Stomach (tissue), 8 donors: ENCODE measurements at regions not wholly inside any gene's neighbourhood (a gene's known extent, or its start where the extent isn't known, plus 50 kb on each side); places are given as distances from the start of the nearest gene placed in this dataset.

ENCODE experiments used
- DNase-seq, 2 donors: peaks; one replicate each; pipeline versions ENCODE4 v3.0.0 to v3.0.0-alpha.2; 2013 to 2019
- H3K27ac ChIP-seq, 5 donors: fragments of 200-600 bp in 4 of 5; sonication (generic) in 4 of 5; one replicate each; pipeline ENCODE4 v1.5.1; 2013 to 2019; ENCODE audit warnings: mild to moderate bottlenecking in 1 of 5, moderate library complexity in 1 of 5
- H3K27me3 ChIP-seq, 3 donors: fragments of 200-600 bp; sonication (generic); one replicate each; pipeline ENCODE4 v1.5.1; 2017 to 2019; ENCODE audit warnings: mixed run types in 1 of 3
- H3K36me3 ChIP-seq, 4 donors: fragments of 200-600 bp; sonication (generic); 1 replicate in 3 of 4; 2 replicates in 1 of 4; pipeline ENCODE4 v1.5.1; 2016 to 2019
- H3K4me1 ChIP-seq, 4 donors: fragments of 200-600 bp; sonication (generic); one replicate each; pipeline ENCODE4 v1.5.1; 2016 to 2019
- H3K4me3 ChIP-seq, 4 donors: fragments of 200-600 bp; sonication (generic) in 3 of 4; one replicate each; pipeline ENCODE4 v1.5.1; 2016 to 2019; ENCODE audit warnings: mild to moderate bottlenecking in 1 of 4
- H3K9me3 ChIP-seq, 4 donors: fragments of 200-600 bp; sonication (generic); one replicate each; pipeline ENCODE4 v1.5.1; 2016 to 2019
- EP300 ChIP-seq: sonication (generic); formaldehyde crosslinking; IDR thresholded peaks from one replicate; pipeline ENCODE4 v1.6.1; 2017; ENCODE audit warnings: antibody characterized with exemption
- POLR2A ChIP-seq, 4 donors: fragments of 450-650 bp; IDR thresholded peaks; one replicate each; pipeline ENCODE4 v1.6.1; 2016; ENCODE audit warnings: antibody characterized with exemption in 4 of 4, control low read depth in 2 of 4, mild to moderate bottlenecking in 1 of 4, moderate library complexity in 1 of 4
- POLR2AphosphoS5 ChIP-seq, 3 donors: sonication (generic); formaldehyde crosslinking; IDR thresholded peaks; one replicate each; pipeline ENCODE4 v1.6.1; 2016; ENCODE audit warnings: antibody characterized with exemption in 3 of 3
- WGBS, 5 donors: extraction: QIAGEN DNeasy Blood & Tissue Kit in 3 of 5; methylation state at CpG; one replicate each; pipeline versions ENCODE4 v1.1.5 to v1.1.7; 2013 to 2018; 5-methylcytosine and 5-hydroxymethylcytosine counted together
- intact Hi-C: fragments of 100-400 bp; cut with DNase I; formaldehyde crosslinking; loops from one replicate; pipeline ENCODE4 v1.15.1; 2023; ENCODE audit warnings: low total_unique reads
- TF ChIP-seq, protein P1 (sequence below), 7 experiments: fragments of 450-650 bp in 4 of 7; fragments of 200-600 bp in 3 of 7; sonication (generic) in 3 of 7; IDR thresholded peaks; one replicate each; pipeline ENCODE4 v1.5.1; 2016 to 2019; ENCODE audit warnings: antibody characterized with exemption in 7 of 7, control low read depth in 2 of 7, mild to moderate bottlenecking in 1 of 7
- donor health status: healthy with polysubstance abuse.
- donor health status: Bipolar disorder and iron deficiency.
- donor health status: healthy.

DNA sequence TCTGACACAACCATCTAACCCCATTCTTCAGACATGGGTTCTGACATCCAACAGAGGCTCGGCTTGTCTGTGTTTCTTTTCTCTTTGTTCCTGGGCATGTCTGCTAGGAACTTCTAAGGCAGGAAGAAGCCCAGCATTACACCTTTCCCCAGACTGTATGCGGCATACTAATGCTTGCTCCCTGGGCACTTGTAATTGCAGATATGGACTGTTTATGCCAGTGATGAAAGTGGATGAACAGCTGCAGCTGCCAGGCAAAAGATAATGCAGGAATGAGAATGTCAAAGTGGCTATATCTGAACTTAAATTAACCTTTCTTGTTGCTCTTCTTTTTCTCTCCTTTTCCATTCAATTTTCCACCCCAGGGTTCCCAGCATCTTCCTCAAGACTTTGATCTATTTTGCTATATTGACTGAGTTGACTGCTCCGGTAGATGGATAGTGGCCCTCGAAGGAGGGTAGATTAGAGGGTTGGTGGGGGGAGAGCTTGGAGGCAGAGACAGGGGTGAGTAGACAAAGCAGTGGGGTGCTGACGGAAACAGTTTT, 344.4 kb downstream of the MAN2A1 start:
- Histone ChIP-seq H3K27ac (no peak overlapping the region), H3K27me3 (no peaks in the 10 kb centered on the region), H3K9me3 (no peaks in the 10 kb centered on the region), H3K4me3 (no peak overlapping the region), H3K4me1 (no peaks in the 10 kb centered on the region), H3K36me3 (no peaks in the 10 kb centered on the region)
- WGBS, 5 donors: 57 to 76% (median 64%) methylated on average over 5 of the region's 5 CpGs
- TF ChIP-seq POLR2A (IDR thresholded peaks at IDR 0.05): no peak
- TF ChIP-seq, protein P1, sequence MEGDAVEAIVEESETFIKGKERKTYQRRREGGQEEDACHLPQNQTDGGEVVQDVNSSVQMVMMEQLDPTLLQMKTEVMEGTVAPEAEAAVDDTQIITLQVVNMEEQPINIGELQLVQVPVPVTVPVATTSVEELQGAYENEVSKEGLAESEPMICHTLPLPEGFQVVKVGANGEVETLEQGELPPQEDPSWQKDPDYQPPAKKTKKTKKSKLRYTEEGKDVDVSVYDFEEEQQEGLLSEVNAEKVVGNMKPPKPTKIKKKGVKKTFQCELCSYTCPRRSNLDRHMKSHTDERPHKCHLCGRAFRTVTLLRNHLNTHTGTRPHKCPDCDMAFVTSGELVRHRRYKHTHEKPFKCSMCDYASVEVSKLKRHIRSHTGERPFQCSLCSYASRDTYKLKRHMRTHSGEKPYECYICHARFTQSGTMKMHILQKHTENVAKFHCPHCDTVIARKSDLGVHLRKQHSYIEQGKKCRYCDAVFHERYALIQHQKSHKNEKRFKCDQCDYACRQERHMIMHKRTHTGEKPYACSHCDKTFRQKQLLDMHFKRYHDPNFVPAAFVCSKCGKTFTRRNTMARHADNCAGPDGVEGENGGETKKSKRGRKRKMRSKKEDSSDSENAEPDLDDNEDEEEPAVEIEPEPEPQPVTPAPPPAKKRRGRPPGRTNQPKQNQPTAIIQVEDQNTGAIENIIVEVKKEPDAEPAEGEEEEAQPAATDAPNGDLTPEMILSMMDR (IDR thresholded peaks at IDR 0.05): no peak
- intact Hi-C loops: no loop called here
- no peak for DNase-seq

DNA sequence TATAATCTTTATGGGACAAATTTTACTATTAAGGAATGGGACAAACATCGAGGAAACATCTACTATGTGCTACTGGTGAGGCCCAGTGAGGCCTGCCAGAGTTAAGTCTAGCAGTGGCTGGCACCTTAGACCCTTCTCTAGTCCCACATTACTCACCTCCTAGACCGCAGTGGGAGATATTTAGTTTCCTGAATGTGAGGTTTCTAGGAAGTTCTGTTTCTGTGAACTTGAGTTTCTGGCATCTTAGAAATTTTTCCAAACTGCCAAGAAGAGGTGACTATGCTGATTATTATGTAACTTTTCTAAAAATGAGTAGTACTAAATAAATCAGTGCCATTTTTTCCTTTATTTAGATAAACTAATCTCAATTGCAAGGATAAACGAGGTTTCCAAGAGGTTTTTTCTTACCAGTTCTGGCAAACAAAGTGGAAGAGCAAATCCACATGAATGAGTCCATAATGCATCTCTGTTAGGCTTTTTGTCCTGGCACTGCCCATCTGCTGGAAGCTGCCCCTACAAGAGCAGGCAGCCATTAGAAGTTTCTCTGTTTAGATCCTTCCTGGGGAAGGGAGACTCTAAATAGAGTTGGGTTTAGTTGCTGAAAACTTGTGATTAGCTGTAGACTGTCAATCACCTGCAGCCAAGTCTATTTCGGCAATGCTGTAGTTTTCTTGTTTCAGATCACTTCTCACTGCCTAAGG, 348.7 kb downstream of the MAN2A1 start:
- Histone ChIP-seq H3K4me3 (no peak overlapping the region), H3K9me3 (peaks cover 0 to 4% (median 0%) of the 10 kb centered on the region in 4 donors), H3K27ac (no peak overlapping the region), H3K36me3 (no peaks in the 10 kb centered on the region), H3K4me1 (no peaks in the 10 kb centered on the region), H3K27me3 (no peaks in the 10 kb centered on the region)
- TF ChIP-seq POLR2A (IDR thresholded peaks at IDR 0.05) (no peak), EP300 (no peak), POLR2AphosphoS5 (IDR thresholded peaks at IDR 0.05) (no peak)
- TF ChIP-seq, protein P1 (IDR thresholded peaks at IDR 0.05): no peak
- no peak for DNase-seq
- intact Hi-C loops: no loop called here
- 60 to 68% (median 61%) methylated on average over 4 of the region's 4 CpGs for WGBS, 5 donors

DNA sequence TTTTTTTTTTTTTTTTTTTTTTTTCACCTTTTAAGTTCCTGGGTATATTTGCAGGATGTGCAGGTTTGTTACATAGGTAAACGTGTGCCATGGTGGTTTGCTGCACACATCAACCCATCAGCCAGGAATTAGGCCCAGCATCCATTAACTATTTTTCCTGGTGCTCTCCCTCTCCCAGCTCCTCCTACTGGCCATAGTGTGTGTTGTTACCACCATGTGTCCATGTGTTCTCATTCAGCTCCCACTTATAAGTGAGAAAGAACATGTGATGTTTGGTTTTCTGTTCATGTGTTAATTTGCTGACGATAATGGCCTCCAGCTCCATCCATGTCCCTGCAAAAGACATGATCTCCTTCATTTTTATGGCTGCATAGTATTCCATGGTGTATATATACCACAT, 350.5 kb downstream of the MAN2A1 start:
- Histone ChIP-seq H3K27me3 (no peaks in the 10 kb centered on the region), H3K9me3 (peaks cover 0 to 4% (median 0%) of the 10 kb centered on the region in 4 donors), H3K27ac (no peak overlapping the region), H3K4me3 (no peak overlapping the region), H3K36me3 (no peaks in the 10 kb centered on the region), H3K4me1 (no peaks in the 10 kb centered on the region)
- DNase-seq: no peak
- 88 to 96% (median 93%) methylated on average over 2 of the region's 2 CpGs for WGBS, 5 donors
- TF ChIP-seq POLR2A (IDR thresholded peaks at IDR 0.05) (no peak), EP300 (no peak), POLR2AphosphoS5 (IDR thresholded peaks at IDR 0.05) (no peak)
- TF ChIP-seq, protein P1 (IDR thresholded peaks at IDR 0.05): no peak
- intact Hi-C loops: no loop called here

DNA sequence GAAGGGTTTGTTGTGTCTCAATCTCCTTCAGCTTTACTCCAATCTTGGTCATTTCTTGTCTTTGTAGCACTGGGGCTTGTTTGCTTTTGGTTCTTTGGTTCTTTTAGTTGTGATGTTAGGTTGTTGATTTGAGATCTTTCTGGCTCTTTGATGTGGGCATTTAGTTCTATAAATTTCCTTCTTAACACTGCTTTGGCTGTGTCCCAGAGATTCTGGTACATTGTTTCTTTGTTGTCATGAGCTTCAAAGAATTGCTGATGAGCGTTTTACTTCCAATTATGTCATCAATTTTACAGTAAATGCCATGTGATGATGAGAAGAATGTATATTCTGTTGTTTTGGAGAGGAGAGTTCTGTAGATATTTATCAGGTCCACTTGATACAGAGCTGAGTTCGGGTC, 353.3 kb downstream of the MAN2A1 start:
- Histone ChIP-seq H3K9me3 (peaks cover 0 to 4% (median 0%) of the 10 kb centered on the region in 4 donors), H3K36me3 (no peaks in the 10 kb centered on the region), H3K27me3 (no peaks in the 10 kb centered on the region), H3K4me3 (no peak overlapping the region), H3K27ac (no peak overlapping the region), H3K4me1 (no peaks in the 10 kb centered on the region)
- intact Hi-C loops: no loop called here
- no peak for DNase-seq
- TF ChIP-seq, protein P1 (IDR thresholded peaks at IDR 0.05): no peak
- no peak for TF ChIP-seq POLR2A (IDR thresholded peaks at IDR 0.05)
- TF ChIP-seq POLR2AphosphoS5 (IDR thresholded peaks at IDR 0.05): no peak
- no peak for TF ChIP-seq EP300
- 65 to 72% (median 71%) methylated on average over 2 of the region's 2 CpGs for WGBS, 5 donors
